Esophagus squamous epithelium (tissue), 5 donors: ENCODE measurements at regions not wholly inside any gene's neighbourhood (a gene's known extent, or its start where the extent isn't known, plus 50 kb on each side); places are given as distances from the start of the nearest gene placed in this dataset.

Experiments
- DNase-seq: peaks from one replicate; lab custom pipeline; 2025; lab: John Stamatoyannopoulos, UW
- H3K27ac ChIP-seq, 4 donors: fragments of 200-600 bp; sonication (generic); one replicate each; pipeline ENCODE4 v1.5.1; 2016 to 2019; ENCODE audit warnings: mild to moderate bottlenecking in 1 of 4
- H3K27me3 ChIP-seq, 4 donors: fragments of 200-600 bp; sonication (generic); 1 replicate in 3 of 4; 2 replicates in 1 of 4; pipeline versions ENCODE4 v1.5.1 to v1.6.0; 2017 to 2021; ENCODE audit warnings: antibody characterized with exemption in 1 of 4
- H3K36me3 ChIP-seq, 3 donors: fragments of 200-600 bp; sonication (generic); one replicate each; pipeline ENCODE4 v1.5.1; 2016 to 2019
- H3K4me1 ChIP-seq, 3 donors: fragments of 200-600 bp; sonication (generic); one replicate each; pipeline ENCODE4 v1.5.1; 2017 to 2019
- H3K4me3 ChIP-seq, 4 donors: fragments of 200-600 bp; sonication (generic); 1 replicate in 3 of 4; 2 replicates in 1 of 4; pipeline ENCODE4 v1.5.1; 2016 to 2019; ENCODE audit warnings: mild to moderate bottlenecking in 2 of 4, moderate library complexity in 1 of 4
- H3K9me3 ChIP-seq, 3 donors: fragments of 200-600 bp; sonication (generic); one replicate each; pipeline ENCODE4 v1.5.1; 2016 to 2019
- POLR2A ChIP-seq, 4 donors: fragments of 450-650 bp; IDR thresholded peaks; one replicate each; pipeline ENCODE4 v1.6.1; 2017; ENCODE audit warnings: antibody characterized with exemption in 4 of 4, mild to moderate bottlenecking in 4 of 4, moderate library complexity in 3 of 4
- WGBS, 2 donors: methylation state at CpG; one replicate each; pipeline ENCODE4 v1.1.5; 2018; 5-methylcytosine and 5-hydroxymethylcytosine counted together
- intact Hi-C: fragments of 100-400 bp; cut with DNase I; formaldehyde crosslinking; loops from one replicate; pipeline ENCODE4 v1.15.0; 2022
- TF ChIP-seq, protein P1 (sequence below), 6 experiments: fragments of 450-650 bp in 4 of 6; fragments of 200-600 bp in 2 of 6; sonication (generic) in 2 of 6; IDR thresholded peaks; one replicate each; pipeline ENCODE4 v1.5.1; 2016 to 2019; ENCODE audit warnings: antibody characterized with exemption in 6 of 6, mild to moderate bottlenecking in 4 of 6, moderate library complexity in 4 of 6
- donor health status: DM: yes; HTN: yes; CAD: no.

GRCh38 chr14:101175731-101176534, 272.4 kb upstream of the RTL1 start:
- TF ChIP-seq, protein P1, sequence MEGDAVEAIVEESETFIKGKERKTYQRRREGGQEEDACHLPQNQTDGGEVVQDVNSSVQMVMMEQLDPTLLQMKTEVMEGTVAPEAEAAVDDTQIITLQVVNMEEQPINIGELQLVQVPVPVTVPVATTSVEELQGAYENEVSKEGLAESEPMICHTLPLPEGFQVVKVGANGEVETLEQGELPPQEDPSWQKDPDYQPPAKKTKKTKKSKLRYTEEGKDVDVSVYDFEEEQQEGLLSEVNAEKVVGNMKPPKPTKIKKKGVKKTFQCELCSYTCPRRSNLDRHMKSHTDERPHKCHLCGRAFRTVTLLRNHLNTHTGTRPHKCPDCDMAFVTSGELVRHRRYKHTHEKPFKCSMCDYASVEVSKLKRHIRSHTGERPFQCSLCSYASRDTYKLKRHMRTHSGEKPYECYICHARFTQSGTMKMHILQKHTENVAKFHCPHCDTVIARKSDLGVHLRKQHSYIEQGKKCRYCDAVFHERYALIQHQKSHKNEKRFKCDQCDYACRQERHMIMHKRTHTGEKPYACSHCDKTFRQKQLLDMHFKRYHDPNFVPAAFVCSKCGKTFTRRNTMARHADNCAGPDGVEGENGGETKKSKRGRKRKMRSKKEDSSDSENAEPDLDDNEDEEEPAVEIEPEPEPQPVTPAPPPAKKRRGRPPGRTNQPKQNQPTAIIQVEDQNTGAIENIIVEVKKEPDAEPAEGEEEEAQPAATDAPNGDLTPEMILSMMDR (IDR thresholded peaks at IDR 0.05) = no peak
- TF ChIP-seq POLR2A (IDR thresholded peaks at IDR 0.05) = no peak
- intact Hi-C loops = no loop called here
- 81 to 93% methylated on average over 5 to 6 of the region's 13 CpGs for WGBS, 2 donors
- H3K36me3 ChIP-seq = no peaks in the 10 kb centered on the region
- no peaks in the 10 kb centered on the region for H3K27me3 ChIP-seq
- no peak overlapping the region for H3K27ac ChIP-seq
- peaks cover 0 to 9% (median 0%) of the 10 kb centered on the region in 3 donors for H3K9me3 ChIP-seq
- H3K4me1 ChIP-seq = no peaks in the 10 kb centered on the region
- no peak for DNase-seq
- H3K4me3 ChIP-seq = no peak overlapping the region

GRCh38 chr14:101176535-101177205, 273.1 kb upstream of the RTL1 start:
- no peak for DNase-seq
- H3K4me3 ChIP-seq = no peak overlapping the region
- intact Hi-C loops = no loop called here
- 60 to 71% methylated on average over 1 to 6 of the region's 16 CpGs for WGBS, 2 donors
- H3K36me3 ChIP-seq = no peaks in the 10 kb centered on the region
- H3K27ac ChIP-seq = no peak overlapping the region
- no peak for TF ChIP-seq POLR2A (IDR thresholded peaks at IDR 0.05)
- TF ChIP-seq, protein P1 (IDR thresholded peaks at IDR 0.05) = no peak
- H3K27me3 ChIP-seq = no peaks in the 10 kb centered on the region
- no peaks in the 10 kb centered on the region for H3K4me1 ChIP-seq
- peaks cover 0 to 9% (median 0%) of the 10 kb centered on the region in 3 donors for H3K9me3 ChIP-seq

- TF ChIP-seq, protein P1 (IDR thresholded peaks at IDR 0.05) = no peak
- TF ChIP-seq POLR2A (IDR thresholded peaks at IDR 0.05) = no peak
- Histone ChIP-seq H3K4me1 (no peaks in the 10 kb centered on the region), H3K9me3 (peaks cover 0 to 9% (median 0%) of the 10 kb centered on the region in 3 donors), H3K36me3 (no peaks in the 10 kb centered on the region), H3K27me3 (no peaks in the 10 kb centered on the region), H3K27ac (no peak overlapping the region), H3K4me3 (no peak overlapping the region)
- 60 to 71% methylated on average over 16 to 18 of the region's 23 CpGs for WGBS, 2 donors
- intact Hi-C loops = no loop called here
- DNase-seq = no peak
Observed at GRCh38 chr14:101177301-101177971, 273.9 kb upstream of the RTL1 start.

- H3K9me3 ChIP-seq = peaks cover 0 to 9% (median 0%) of the 10 kb centered on the region in 3 donors
- H3K27ac ChIP-seq = no peak overlapping the region
- intact Hi-C loops = no loop called here
- TF ChIP-seq, protein P1 (IDR thresholded peaks at IDR 0.05) = no peak
- TF ChIP-seq POLR2A (IDR thresholded peaks at IDR 0.05) = no peak
- 82 to 86% methylated on average over 14 of the region's 22 CpGs for WGBS, 2 donors
- DNase-seq = no peak
- H3K36me3 ChIP-seq = no peaks in the 10 kb centered on the region
- no peaks in the 10 kb centered on the region for H3K4me1 ChIP-seq
- no peaks in the 10 kb centered on the region for H3K27me3 ChIP-seq
- H3K4me3 ChIP-seq = no peak overlapping the region
Observed at GRCh38 chr14:101178184-101179072, 274.9 kb upstream of the RTL1 start.
